A549 (cell line): ENCODE measurements at regions not wholly inside any gene's neighbourhood (a gene's known extent, or its start where the extent isn't known, plus 50 kb on each side); places are given as distances from the start of the nearest gene placed in this dataset.

Experiments
- ATAC-seq, 2 experiments: fragments of 200-7000 bp in 1 of 2; fragments of >200 bp in 1 of 2; cut with Nextera tagmentation in 1 of 2; cut with Tn5 transposase in 1 of 2; 3 replicates each; pipeline versions ENCODE4 v1.8.0 to v1.9.1; 2018 to 2020; ENCODE audit warnings: mild to moderate bottlenecking in 1 of 2, moderate library complexity in 1 of 2
- CTCF ChIA-PET: fragments of 300-600 bp; sonication (Branson Sonifier 250); formaldehyde crosslinking; extraction: SDS; loops from one replicate; lab custom pipeline; 2021; ENCODE audit warnings: antibody characterized with exemption, inconsistent platforms; lab: Yijun Ruan, JAX
- POLR2A ChIA-PET: fragments of 350-600 bp; formaldehyde crosslinking; extraction: SDS; loops from one replicate; lab custom pipeline; 2021; ENCODE audit warnings: antibody characterized with exemption, inconsistent platforms; lab: Yijun Ruan, JAX
- DNase-seq, 2 experiments: peaks; one replicate each; pipeline versions ENCODE4 v3.0.0 to v3.0.0-alpha.2; 2011 to 2016; ENCODE audit warnings: low read depth in 1 of 2, low spot score in 1 of 2
- FAIRE-seq: peaks from 2 replicates; lab custom pipeline; 2011; peaks lifted over from hg19 to GRCh38; lab: Jason Lieb, UNC
- H3K27ac ChIP-seq, 2 experiments: fragments of >200 bp; sonication (Bioruptor Twin); formaldehyde crosslinking; 3 replicates each; pipeline ENCODE4 v1.5.1; 2016 to 2017
- H3K4me1 ChIP-seq: fragments of >200 bp; sonication (Bioruptor Twin); formaldehyde crosslinking; 3 replicates; pipeline ENCODE4 v1.6.1; 2016
- H3K4me2 ChIP-seq: fragments of >200 bp; sonication (Bioruptor Twin); formaldehyde crosslinking; 3 replicates; pipeline ENCODE4 v1.6.1; 2016
- H3K4me3 ChIP-seq: fragments of >200 bp; sonication (Bioruptor Twin); formaldehyde crosslinking; 3 replicates; pipeline ENCODE4 v1.5.1; 2016
- H3K9me3 ChIP-seq: fragments of >200 bp; sonication (Bioruptor Twin); formaldehyde crosslinking; 3 replicates; pipeline ENCODE4 v1.6.1; 2016
- CBX2 ChIP-seq: fragments of 200-600 bp; sonication (generic); IDR thresholded peaks from 2 replicates; pipeline ENCODE4 v1.6.1; 2016; ENCODE audit warnings: low read depth, mild to moderate bottlenecking, borderline replicate concordance
- CEBPB ChIP-seq, 2 experiments: fragments of >200 bp in 1 of 2; sonication (Bioruptor Twin) in 1 of 2; formaldehyde crosslinking in 1 of 2; IDR thresholded peaks; 2 replicates each; pipeline ENCODE4 v1.6.1; 2012 to 2016
- CHD2 ChIP-seq: fragments of 150-350 bp; IDR thresholded peaks from 2 replicates; pipeline ENCODE4 v1.6.1; 2014; ENCODE audit warnings: low read length; ENCODE audit not compliant: partially characterized antibody
- FOXS1 ChIP-seq: fragments of 250-450 bp; sonication (Bioruptor Pico); IDR thresholded peaks from 2 replicates; pipeline ENCODE4 v1.5.0; 2020; ENCODE audit warnings: mild to moderate bottlenecking, moderate library complexity
- JUNB ChIP-seq: fragments of >200 bp; sonication (Bioruptor Twin); formaldehyde crosslinking; IDR thresholded peaks from 2 replicates; pipeline ENCODE4 v1.6.1; 2016
- KDM5A ChIP-seq: fragments of 200-600 bp; sonication (generic); IDR thresholded peaks from 2 replicates; pipeline ENCODE4 v1.6.1; 2016; ENCODE audit warnings: antibody characterized with exemption, mild to moderate bottlenecking
- NFE2L2 ChIP-seq: fragments of 150-350 bp; conservative IDR thresholded peaks from 2 replicates; pipeline ENCODE4 v1.6.1; 2014; ENCODE audit warnings: low read length
- POLR2AphosphoS2 ChIP-seq: conservative IDR thresholded peaks from 2 replicates; pipeline ENCODE4 v1.6.1; 2012; ENCODE audit warnings: low read length, improper control_type of control experiment, inconsistent platforms
- RCOR1 ChIP-seq: fragments of 150-350 bp; IDR thresholded peaks from 2 replicates; pipeline ENCODE4 v1.6.1; 2014; ENCODE audit warnings: antibody characterized with exemption, low read length, low read depth
- RNF2 ChIP-seq: fragments of 200-600 bp; sonication (generic); IDR thresholded peaks from 2 replicates; pipeline ENCODE4 v1.6.1; 2016; ENCODE audit warnings: low read depth, mild to moderate bottlenecking, antibody characterized with exemption, moderate library complexity, borderline replicate concordance
- ZC3H11A ChIP-seq: fragments of 450-650 bp; IDR thresholded peaks from 2 replicates; pipeline ENCODE4 v1.6.1; 2014; ENCODE audit warnings: antibody characterized with exemption, mild to moderate bottlenecking
- ZFP36 ChIP-seq: fragments of 450-650 bp; IDR thresholded peaks from 2 replicates; pipeline ENCODE4 v1.6.1; 2014; ENCODE audit warnings: borderline replicate concordance; ENCODE audit not compliant: partially characterized antibody
- ZNF302 ChIP-seq: fragments of 250-450 bp; sonication (Bioruptor Pico); IDR thresholded peaks from 2 replicates; pipeline ENCODE4 v1.9.0; 2021; ENCODE audit warnings: inconsistent platforms, mild to moderate bottlenecking, moderate library complexity
- WGBS: methylation state at CpG from one replicate; pipeline ENCODE4 v1.1.6; 2017; ENCODE audit errors: missing lambda C conversion rate; 5-methylcytosine and 5-hydroxymethylcytosine counted together
- TF ChIP-seq, protein P1 (sequence below): fragments of >200 bp; sonication (Bioruptor Twin); formaldehyde crosslinking; IDR thresholded peaks from 3 replicates; pipeline ENCODE4 v1.6.1; 2016
- TF ChIP-seq, protein P2 (sequence below): fragments of 200-600 bp; sonication (generic); IDR thresholded peaks from 2 replicates; pipeline ENCODE4 v1.6.1; 2016; ENCODE audit warnings: antibody characterized with exemption, mild to moderate bottlenecking, moderate library complexity
- TF ChIP-seq, protein P3 (sequence below): fragments of 450-650 bp; IDR thresholded peaks from 2 replicates; pipeline ENCODE4 v1.6.1; 2014; ENCODE audit warnings: antibody characterized with exemption
- TF ChIP-seq, protein P4 (sequence below): fragments of 250-450 bp; sonication (Bioruptor Pico); IDR thresholded peaks from 2 replicates; pipeline ENCODE4 v1.5.0; 2021; ENCODE audit warnings: mild to moderate bottlenecking, moderate library complexity, borderline replicate concordance
- TF ChIP-seq, protein P5 (sequence below): fragments of >200 bp; sonication (Bioruptor Twin); formaldehyde crosslinking; IDR thresholded peaks from 2 replicates; pipeline ENCODE4 v1.6.1; 2016

DNA sequence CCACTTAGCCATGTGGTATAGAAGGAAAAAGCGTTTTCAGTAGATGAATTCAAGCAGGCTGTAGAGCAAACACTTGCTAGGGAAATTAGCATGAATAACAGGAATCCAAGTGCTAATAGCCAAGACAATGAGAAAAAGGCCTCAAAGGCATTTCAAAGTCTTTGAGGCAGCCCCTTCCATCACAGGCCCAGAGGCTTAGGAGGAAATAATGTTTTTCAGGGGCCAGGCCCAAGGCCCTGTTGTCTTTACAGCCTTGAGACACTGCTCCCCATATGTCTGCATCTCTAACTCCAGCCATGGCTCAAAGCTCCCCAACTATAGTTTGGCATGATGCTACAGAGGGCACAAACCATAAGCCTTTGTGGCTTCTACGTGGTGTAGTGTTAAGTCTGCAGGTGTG lies 563.5 kb downstream of the TAF11L14 start:
- DNase-seq, result no peak
- Histone ChIP-seq H3K4me2 (no peak overlapping the region), H3K4me3 (no peak overlapping the region), H3K27ac (no peak overlapping the region), H3K4me1 (no peaks in the 10 kb centered on the region), H3K9me3 (peaks cover 9% of the 10 kb centered on the region; the same call in 1 of the 3 replicates)
- ChIA-PET POLR2A (no interaction called here), CTCF (no interaction called here)
- no peak for ATAC-seq
- no peak for FAIRE-seq
- TF ChIP-seq POLR2AphosphoS2 (no peak), CEBPB (IDR thresholded peaks at IDR 0.05) (no peak), ZFP36 (peak; percentile 72), ZNF302 (CRISPR knock-in tag) (no peak), FOXS1 (CRISPR knock-in tag) (no peak), RNF2 (no peak)
- TF ChIP-seq, protein P1, sequence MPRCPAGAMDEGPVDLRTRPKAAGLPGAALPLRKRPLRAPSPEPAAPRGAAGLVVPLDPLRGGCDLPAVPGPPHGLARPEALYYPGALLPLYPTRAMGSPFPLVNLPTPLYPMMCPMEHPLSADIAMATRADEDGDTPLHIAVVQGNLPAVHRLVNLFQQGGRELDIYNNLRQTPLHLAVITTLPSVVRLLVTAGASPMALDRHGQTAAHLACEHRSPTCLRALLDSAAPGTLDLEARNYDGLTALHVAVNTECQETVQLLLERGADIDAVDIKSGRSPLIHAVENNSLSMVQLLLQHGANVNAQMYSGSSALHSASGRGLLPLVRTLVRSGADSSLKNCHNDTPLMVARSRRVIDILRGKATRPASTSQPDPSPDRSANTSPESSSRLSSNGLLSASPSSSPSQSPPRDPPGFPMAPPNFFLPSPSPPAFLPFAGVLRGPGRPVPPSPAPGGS, result no peak
- TF ChIP-seq, protein P2, sequence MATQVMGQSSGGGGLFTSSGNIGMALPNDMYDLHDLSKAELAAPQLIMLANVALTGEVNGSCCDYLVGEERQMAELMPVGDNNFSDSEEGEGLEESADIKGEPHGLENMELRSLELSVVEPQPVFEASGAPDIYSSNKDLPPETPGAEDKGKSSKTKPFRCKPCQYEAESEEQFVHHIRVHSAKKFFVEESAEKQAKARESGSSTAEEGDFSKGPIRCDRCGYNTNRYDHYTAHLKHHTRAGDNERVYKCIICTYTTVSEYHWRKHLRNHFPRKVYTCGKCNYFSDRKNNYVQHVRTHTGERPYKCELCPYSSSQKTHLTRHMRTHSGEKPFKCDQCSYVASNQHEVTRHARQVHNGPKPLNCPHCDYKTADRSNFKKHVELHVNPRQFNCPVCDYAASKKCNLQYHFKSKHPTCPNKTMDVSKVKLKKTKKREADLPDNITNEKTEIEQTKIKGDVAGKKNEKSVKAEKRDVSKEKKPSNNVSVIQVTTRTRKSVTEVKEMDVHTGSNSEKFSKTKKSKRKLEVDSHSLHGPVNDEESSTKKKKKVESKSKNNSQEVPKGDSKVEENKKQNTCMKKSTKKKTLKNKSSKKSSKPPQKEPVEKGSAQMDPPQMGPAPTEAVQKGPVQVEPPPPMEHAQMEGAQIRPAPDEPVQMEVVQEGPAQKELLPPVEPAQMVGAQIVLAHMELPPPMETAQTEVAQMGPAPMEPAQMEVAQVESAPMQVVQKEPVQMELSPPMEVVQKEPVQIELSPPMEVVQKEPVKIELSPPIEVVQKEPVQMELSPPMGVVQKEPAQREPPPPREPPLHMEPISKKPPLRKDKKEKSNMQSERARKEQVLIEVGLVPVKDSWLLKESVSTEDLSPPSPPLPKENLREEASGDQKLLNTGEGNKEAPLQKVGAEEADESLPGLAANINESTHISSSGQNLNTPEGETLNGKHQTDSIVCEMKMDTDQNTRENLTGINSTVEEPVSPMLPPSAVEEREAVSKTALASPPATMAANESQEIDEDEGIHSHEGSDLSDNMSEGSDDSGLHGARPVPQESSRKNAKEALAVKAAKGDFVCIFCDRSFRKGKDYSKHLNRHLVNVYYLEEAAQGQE, result no peak
- WGBS, result 8% methylated on average over 2 of the region's 2 CpGs

DNA sequence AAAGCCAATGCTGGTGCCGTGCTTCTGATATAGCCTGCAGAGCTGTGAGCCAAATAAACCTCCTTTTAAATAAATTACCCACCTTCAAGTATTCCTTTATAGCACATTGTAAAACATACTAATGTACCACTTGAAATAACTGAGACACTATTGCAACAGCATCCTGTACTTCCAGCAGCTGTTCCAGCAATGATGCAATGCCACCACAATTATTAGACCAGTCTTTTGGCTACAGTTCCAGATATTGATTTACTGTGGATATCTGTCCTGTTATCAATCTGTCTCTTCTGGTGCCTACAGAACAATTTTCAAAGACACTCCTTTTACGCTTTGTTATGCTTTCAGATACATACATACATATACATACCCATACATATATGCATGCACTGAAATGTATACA lies 567.9 kb downstream of the TAF11L14 start:
- ChIA-PET CTCF (no interaction called here), POLR2A (no interaction called here)
- Histone ChIP-seq H3K4me3 (no peak overlapping the region), H3K27ac (no peak overlapping the region), H3K4me1 (no peaks in the 10 kb centered on the region), H3K4me2 (no peak overlapping the region), H3K9me3 (peaks cover 13% of the 10 kb centered on the region; the same call in 1 of the 3 replicates)
- 31% methylated on average over 2 of the region's 2 CpGs for WGBS
- ATAC-seq (no peak), FAIRE-seq (no peak), DNase-seq (no peak)
- TF ChIP-seq CEBPB (IDR thresholded peaks at IDR 0.05) (0 out of 4 replicates have a peak, but pooled peaks of 1 of the 2 experiments have one; percentile 4), CHD2 (no peak)

DNA sequence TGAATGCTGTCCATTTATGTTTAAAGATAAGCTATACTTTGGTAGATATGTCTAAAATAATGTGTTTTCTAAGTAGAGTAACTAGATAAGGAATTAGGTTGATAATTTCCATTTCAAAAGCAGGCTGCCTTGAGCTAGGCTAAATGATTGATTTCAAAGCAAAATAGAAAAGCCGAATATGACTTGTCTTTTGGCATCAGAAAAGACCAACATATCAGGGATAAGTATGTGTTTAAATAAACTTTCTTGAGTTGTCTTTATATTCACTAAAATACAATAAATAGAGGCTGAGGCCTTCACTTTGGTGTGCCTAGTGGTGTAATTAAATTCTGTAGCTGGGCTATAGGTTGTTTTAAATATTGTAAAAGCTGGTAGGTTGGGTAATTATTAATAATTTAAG lies 569.0 kb downstream of the TAF11L14 start:
- H3K4me3 ChIP-seq, result no peak overlapping the region
- TF ChIP-seq, protein P3, sequence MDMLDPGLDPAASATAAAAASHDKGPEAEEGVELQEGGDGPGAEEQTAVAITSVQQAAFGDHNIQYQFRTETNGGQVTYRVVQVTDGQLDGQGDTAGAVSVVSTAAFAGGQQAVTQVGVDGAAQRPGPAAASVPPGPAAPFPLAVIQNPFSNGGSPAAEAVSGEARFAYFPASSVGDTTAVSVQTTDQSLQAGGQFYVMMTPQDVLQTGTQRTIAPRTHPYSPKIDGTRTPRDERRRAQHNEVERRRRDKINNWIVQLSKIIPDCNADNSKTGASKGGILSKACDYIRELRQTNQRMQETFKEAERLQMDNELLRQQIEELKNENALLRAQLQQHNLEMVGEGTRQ, result no peak
- no peak for TF ChIP-seq CBX2
- TF ChIP-seq, protein P4, sequence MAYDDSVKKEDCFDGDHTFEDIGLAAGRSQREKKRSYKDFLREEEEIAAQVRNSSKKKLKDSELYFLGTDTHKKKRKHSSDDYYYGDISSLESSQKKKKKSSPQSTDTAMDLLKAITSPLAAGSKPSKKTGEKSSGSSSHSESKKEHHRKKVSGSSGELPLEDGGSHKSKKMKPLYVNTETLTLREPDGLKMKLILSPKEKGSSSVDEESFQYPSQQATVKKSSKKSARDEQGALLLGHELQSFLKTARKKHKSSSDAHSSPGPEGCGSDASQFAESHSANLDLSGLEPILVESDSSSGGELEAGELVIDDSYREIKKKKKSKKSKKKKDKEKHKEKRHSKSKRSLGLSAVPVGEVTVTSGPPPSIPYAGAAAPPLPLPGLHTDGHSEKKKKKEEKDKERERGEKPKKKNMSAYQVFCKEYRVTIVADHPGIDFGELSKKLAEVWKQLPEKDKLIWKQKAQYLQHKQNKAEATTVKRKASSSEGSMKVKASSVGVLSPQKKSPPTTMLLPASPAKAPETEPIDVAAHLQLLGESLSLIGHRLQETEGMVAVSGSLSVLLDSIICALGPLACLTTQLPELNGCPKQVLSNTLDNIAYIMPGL (CRISPR knock-in tag), result no peak
- no peak for TF ChIP-seq RCOR1
- TF ChIP-seq CEBPB (IDR thresholded peaks at IDR 0.05), result no peak
- no peak for TF ChIP-seq NFE2L2
- no peak for TF ChIP-seq KDM5A
- no peak for TF ChIP-seq POLR2AphosphoS2
- no peak for TF ChIP-seq JUNB
- no peak for TF ChIP-seq ZC3H11A
- TF ChIP-seq, protein P5, sequence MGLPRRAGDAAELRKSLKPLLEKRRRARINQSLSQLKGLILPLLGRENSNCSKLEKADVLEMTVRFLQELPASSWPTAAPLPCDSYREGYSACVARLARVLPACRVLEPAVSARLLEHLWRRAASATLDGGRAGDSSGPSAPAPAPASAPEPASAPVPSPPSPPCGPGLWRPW, result no peak
- ChIA-PET CTCF (no interaction called here), POLR2A (no interaction called here)
- FAIRE-seq (no peak), DNase-seq (no peak), ATAC-seq (no peak)
- H3K4me1 ChIP-seq, result no peaks in the 10 kb centered on the region
- H3K9me3 ChIP-seq, result 0 out of 3 replicates have a peak, but pooled peaks cover 6% of the 10 kb centered on the region
- 8% methylated on average over 1 of the region's 1 CpG for WGBS
- no peak overlapping the region for H3K4me2 ChIP-seq
- H3K27ac ChIP-seq, result no peak overlapping the region
